Aorta (tissue), 5 donors: ENCODE measurements at regions not wholly inside any gene's neighbourhood (a gene's known extent, or its start where the extent isn't known, plus 50 kb on each side); places are given as distances from the start of the nearest gene placed in this dataset.
"Not testable (repeated sequence)": the region's sequence is repeated elsewhere in the genome, so short reads cannot be mapped to it uniquely, and the experiment has no call there.

ENCODE experiments used
- ATAC-seq: fragments of 200-7000 bp; cut with Tn5 transposase; one replicate; pipeline ENCODE4 v1.9.1; 2022; ENCODE audit warnings: moderate library complexity; ENCODE audit not compliant: low FRiP score
- DNase-seq, 2 donors: peaks; one replicate each; pipeline ENCODE4 v3.0.0-alpha.2; 2020
- H3K27ac ChIP-seq, 2 donors: one replicate each; pipeline ENCODE4 v1.5.1; 2013; ENCODE audit warnings: low read length in 2 of 2, mild to moderate bottlenecking in 2 of 2, moderate library complexity in 2 of 2, control low read depth in 1 of 2, inconsistent platforms in 1 of 2, low read depth in 1 of 2
- H3K27me3 ChIP-seq, 2 donors: one replicate each; pipeline ENCODE4 v1.6.1; 2013; ENCODE audit warnings: control low read depth in 1 of 2, low read length in 1 of 2, mild to moderate bottlenecking in 1 of 2, moderate library complexity in 1 of 2; ENCODE audit not compliant: insufficient read depth in 2 of 2, control insufficient read depth in 1 of 2
- H3K36me3 ChIP-seq, 2 donors: one replicate each; pipeline ENCODE4 v1.6.1; 2013; ENCODE audit warnings: control low read depth in 1 of 2, low read length in 1 of 2, mild to moderate bottlenecking in 1 of 2; ENCODE audit not compliant: insufficient read depth in 2 of 2, control insufficient read depth in 1 of 2
- H3K4me1 ChIP-seq, 2 donors: one replicate each; pipeline ENCODE4 v1.6.1; 2013; ENCODE audit warnings: low read length in 2 of 2, control low read depth in 1 of 2, mild to moderate bottlenecking in 1 of 2, moderate library complexity in 1 of 2; ENCODE audit not compliant: insufficient read depth in 2 of 2, control insufficient read depth in 1 of 2
- H3K4me3 ChIP-seq, 2 donors: one replicate each; pipeline ENCODE4 v1.5.1; 2013; ENCODE audit warnings: low read length in 2 of 2, control low read depth in 1 of 2, mild to moderate bottlenecking in 1 of 2
- H3K9me3 ChIP-seq: one replicate; pipeline ENCODE4 v1.6.1; 2013; ENCODE audit warnings: mild to moderate bottlenecking, low read length; ENCODE audit not compliant: control insufficient read depth
- WGBS, 2 donors: extraction: QIAGEN DNeasy Blood & Tissue Kit; methylation state at CpG; one replicate each; pipeline ENCODE4 v1.1.7; 2013; 5-methylcytosine and 5-hydroxymethylcytosine counted together
- intact Hi-C, 2 donors: fragments of 100-400 bp; cut with DNase I; formaldehyde crosslinking; loops; one replicate each; pipeline versions ENCODE4 v1.14.2 to v1.15.0; 2022
- donor health status: healthy with polysubstance abuse.
- donor health status: Bipolar disorder and iron deficiency.
- donor health status: DM: no; HTN: no; CAD: no.
- donor health status: DM: no; HTN: no; CAD: no.
- donor health status: DM: yes; HTN: yes; CAD: no.

DNA sequence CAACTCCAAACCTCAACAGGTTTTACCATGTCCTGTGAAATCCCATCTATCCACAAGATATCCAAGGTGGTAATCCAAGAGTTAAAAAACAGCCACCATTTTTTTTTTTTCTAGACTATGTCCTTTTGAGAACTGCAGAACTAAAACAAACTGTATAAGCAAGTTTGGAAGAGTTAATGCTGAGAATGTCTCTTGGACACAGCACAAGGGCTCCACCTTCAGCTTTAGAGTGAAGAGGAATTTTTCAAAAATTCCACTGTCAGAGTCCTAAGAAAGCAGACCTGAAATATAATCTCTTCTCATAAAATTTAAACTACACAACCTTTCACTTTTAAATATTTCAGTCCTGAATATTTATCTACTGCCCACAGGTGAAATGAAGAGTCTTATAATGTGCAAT lies 167.8 kb upstream of the CCNG1 start:
- no peaks in the 10 kb centered on the region for H3K36me3 ChIP-seq
- no peak overlapping the region for H3K4me3 ChIP-seq
- intact Hi-C loops = no loop called here
- H3K27me3 ChIP-seq = no peaks in the 10 kb centered on the region
- no peak overlapping the region for H3K27ac ChIP-seq
- no peaks in the 10 kb centered on the region for H3K4me1 ChIP-seq
- H3K9me3 ChIP-seq = no peaks in the 10 kb centered on the region
- DNase-seq (no peak), ATAC-seq (no peak)

DNA sequence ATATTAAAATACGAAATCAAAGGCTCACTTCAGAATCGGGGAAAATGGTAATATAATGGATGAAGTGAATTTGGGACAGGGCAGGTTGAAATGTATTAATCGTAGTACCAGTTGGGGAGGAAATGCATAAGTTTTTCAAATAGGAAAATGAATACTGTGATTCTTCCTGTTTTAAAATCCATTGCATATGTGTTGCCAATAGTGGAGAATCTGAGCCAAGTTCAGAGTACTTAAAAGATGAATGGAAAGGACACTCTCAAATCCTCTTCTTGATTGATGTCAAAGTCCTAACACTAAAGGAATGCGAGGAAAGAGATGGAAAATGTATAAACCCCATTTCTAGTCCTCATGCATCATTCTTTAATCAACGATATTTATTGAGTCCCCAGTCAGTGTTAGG lies 160.9 kb upstream of the CCNG1 start:
- DNase-seq (no peak), ATAC-seq (no peak)
- Histone ChIP-seq H3K9me3 (no peaks in the 10 kb centered on the region), H3K4me1 (no peaks in the 10 kb centered on the region), H3K27me3 (no peaks in the 10 kb centered on the region), H3K27ac (no peak overlapping the region), H3K4me3 (no peak overlapping the region), H3K36me3 (no peaks in the 10 kb centered on the region)
- WGBS, 2 donors = 84 to 85% methylated on average over 5 of the region's 5 CpGs
- intact Hi-C loops = no loop called here

DNA sequence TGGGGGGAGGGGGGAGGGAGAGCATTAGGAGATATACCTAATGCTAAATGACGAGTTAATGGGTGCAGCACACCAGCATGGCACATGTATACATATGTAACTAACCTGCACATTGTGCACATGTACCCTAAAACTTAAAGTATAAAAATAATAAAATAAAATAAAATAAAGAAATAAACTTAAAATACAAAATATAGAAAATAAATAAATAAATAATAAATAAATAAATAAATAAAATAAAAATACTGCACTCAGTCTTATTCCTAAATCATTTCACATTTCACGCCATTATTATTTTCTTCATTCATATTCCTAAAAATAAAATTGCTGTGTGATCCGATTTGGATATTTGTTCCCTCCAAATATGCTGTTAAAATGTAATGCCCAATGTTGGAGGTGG lies 156.5 kb upstream of the CCNG1 start:
- DNase-seq, H3K4me1 ChIP-seq, H3K36me3 ChIP-seq, H3K4me3 ChIP-seq, H3K9me3 ChIP-seq, intact Hi-C loops, H3K27ac ChIP-seq, H3K27me3 ChIP-seq, ATAC-seq: not testable (repeated sequence)
- 45 to 52% methylated on average over 2 to 3 of the region's 3 CpGs for WGBS, 2 donors

DNA sequence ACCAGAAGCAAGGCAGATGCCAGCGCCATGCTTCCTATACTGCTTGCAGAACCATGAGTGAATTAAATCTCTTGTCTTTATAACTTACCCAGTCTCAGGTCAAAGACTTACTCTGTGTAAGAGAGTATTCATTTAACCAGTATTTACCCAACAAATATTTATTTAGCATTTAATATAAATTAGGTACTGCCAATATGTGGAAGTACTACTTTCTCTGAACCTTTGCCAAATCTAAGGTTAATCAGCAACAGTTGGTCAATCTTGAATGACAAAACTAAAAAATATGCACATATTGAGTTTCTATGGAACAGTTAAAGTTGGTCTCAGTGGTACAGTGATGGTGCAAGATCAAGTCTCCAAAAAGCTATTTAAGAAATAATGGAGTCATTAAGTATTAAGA lies 155.9 kb upstream of the CCNG1 start:
- Histone ChIP-seq H3K27ac (no peak overlapping the region), H3K27me3 (no peaks in the 10 kb centered on the region), H3K9me3 (no peaks in the 10 kb centered on the region), H3K36me3 (no peaks in the 10 kb centered on the region), H3K4me1 (no peaks in the 10 kb centered on the region), H3K4me3 (no peak overlapping the region)
- no peak for ATAC-seq
- 94 to 95% methylated on average over 1 of the region's 1 CpG for WGBS, 2 donors
- DNase-seq = no peak
- intact Hi-C loops = no loop called here

DNA sequence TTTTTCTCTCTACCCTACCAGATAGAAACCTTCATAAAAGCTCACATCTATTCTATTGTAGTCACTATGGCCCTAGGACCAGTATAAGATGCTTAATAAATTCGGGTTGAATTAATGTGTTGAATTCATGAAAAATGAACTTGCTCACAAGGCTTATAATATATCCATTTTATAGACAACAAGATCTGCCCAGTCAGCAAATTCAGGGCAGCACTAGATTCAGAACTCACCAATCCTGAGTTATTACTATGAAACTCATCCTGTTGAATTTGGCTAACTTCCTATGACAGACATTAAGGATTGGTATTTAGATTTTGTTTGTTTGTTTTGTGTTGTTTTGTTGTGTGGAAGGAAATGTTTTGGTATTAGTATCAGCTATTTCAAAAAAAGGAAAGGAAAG lies 143.6 kb upstream of the CCNG1 start:
- intact Hi-C loops = no loop called here
- no peaks in the 10 kb centered on the region for H3K9me3 ChIP-seq
- no peak overlapping the region for H3K4me3 ChIP-seq
- H3K36me3 ChIP-seq = no peaks in the 10 kb centered on the region
- ATAC-seq (no peak), DNase-seq (no peak)
- no peaks in the 10 kb centered on the region for H3K27me3 ChIP-seq
- WGBS, 2 donors = 56 to 63% methylated on average over 1 of the region's 1 CpG
- no peak overlapping the region for H3K27ac ChIP-seq
- no peaks in the 10 kb centered on the region for H3K4me1 ChIP-seq

GRCh38 chr5:163303718-163304117 lies 133.7 kb upstream of the CCNG1 start:
- Histone ChIP-seq H3K9me3 (peaks cover 1% of the 10 kb centered on the region), H3K27ac (no peak overlapping the region), H3K27me3 (no peaks in the 10 kb centered on the region), H3K36me3 (no peaks in the 10 kb centered on the region), H3K4me3 (no peak overlapping the region), H3K4me1 (no peaks in the 10 kb centered on the region)
- DNase-seq = no peak
- 74% methylated on average over 9 of the region's 9 CpGs for WGBS, 2 donors
- ATAC-seq = no peak
- intact Hi-C loops = no loop called here

DNA sequence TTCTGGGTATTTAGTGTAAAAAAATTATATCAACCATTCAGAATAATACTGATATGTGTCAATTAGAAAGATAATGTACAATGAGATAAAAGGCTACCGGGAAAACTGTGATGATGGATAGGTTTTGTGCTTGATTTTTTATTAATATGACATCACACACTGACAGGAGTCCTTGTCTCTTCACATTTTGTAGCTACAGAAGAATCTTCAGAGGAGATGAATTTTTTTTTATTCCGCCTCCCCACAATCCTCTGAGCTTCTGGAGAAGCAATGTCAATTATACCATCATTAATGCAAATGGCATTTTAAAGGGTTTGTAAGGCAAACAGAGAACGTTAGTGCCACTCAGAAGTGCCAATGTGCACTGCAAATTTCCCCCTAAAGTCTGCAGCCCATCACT lies 131.7 kb upstream of the CCNG1 start:
- Histone ChIP-seq H3K27ac (no peak overlapping the region), H3K4me1 (no peaks in the 10 kb centered on the region), H3K27me3 (peaks cover 0 to 1% of the 10 kb centered on the region in 2 donors), H3K4me3 (no peak overlapping the region), H3K36me3 (no peaks in the 10 kb centered on the region), H3K9me3 (peaks cover 1% of the 10 kb centered on the region)
- ATAC-seq (no peak), DNase-seq (no peak)
- 53 to 59% methylated on average over 3 of the region's 3 CpGs for WGBS, 2 donors
- intact Hi-C loops = no loop called here

DNA sequence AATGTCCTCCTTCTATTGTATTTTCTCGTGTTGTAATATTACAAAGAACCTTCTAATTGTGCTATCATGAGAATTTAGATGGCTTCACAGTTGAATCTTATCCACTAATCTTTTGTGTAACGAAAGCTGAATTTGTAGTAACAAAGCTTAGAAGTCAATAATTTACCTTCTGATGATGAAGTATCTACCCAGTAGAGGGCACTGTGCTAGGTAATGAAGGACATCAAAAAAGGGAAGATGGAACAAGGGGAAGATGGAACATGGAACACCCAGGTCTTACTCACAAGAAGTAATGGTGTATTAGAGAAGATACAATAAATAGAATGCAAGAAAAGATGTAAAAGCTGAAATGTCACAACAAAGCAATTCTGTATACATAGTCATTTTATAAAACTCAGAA lies 131.0 kb upstream of the CCNG1 start:
- H3K4me3 ChIP-seq = no peak overlapping the region
- H3K36me3 ChIP-seq = no peaks in the 10 kb centered on the region
- H3K27ac ChIP-seq = no peak overlapping the region
- 59 to 64% methylated on average over 2 of the region's 2 CpGs for WGBS, 2 donors
- ATAC-seq = no peak
- H3K4me1 ChIP-seq = no peaks in the 10 kb centered on the region
- DNase-seq = no peak
- peaks cover 1% of the 10 kb centered on the region for H3K9me3 ChIP-seq
- peaks cover 0 to 1% of the 10 kb centered on the region in 2 donors for H3K27me3 ChIP-seq
- intact Hi-C loops = no loop called here

- H3K9me3 ChIP-seq = peaks cover 3% of the 10 kb centered on the region
- H3K4me3 ChIP-seq = no peak overlapping the region
- WGBS, 2 donors = 60 to 72% methylated on average over 2 of the region's 2 CpGs
- no peaks in the 10 kb centered on the region for H3K36me3 ChIP-seq
- ATAC-seq (no peak), DNase-seq (no peak)
- H3K27me3 ChIP-seq = peaks cover 0 to 1% of the 10 kb centered on the region in 2 donors
- intact Hi-C loops = no loop called here
- H3K4me1 ChIP-seq = no peaks in the 10 kb centered on the region
- no peak overlapping the region for H3K27ac ChIP-seq
Observed at GRCh38 chr5:163309914-163310313, 127.5 kb upstream of the CCNG1 start.
